ENCODE measurements at regions not wholly inside any gene's neighbourhood (a gene's known extent, or its start where the extent isn't known, plus 50 kb on each side); places are given as distances from the start of the nearest gene placed in this dataset.
"Not testable (repeated sequence)": the region's sequence is repeated elsewhere in the genome, so short reads cannot be mapped to it uniquely, and the experiment has no call there.

DNA sequence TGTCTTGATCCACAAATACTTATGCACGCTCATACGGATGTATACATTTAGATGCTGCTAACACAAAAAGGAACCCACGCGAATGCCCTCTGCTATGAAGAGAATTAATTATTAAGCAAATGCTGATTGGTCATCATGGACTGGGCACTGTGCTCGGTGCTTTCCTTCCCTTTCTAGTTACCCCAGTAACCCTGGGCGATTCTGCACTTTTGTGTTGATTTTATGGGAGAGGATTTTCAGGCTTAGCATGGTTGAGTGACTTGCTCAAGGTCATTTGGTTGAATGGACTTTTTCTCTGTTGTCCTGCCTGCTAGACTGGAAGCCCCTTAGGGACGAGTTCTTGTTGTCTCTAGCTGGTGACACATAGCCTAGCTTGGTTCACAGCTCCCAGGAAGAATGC lies 94.8 kb upstream of the CRYM start:
- intact Hi-C loops (cut with DNase I); H3K27me3 ChIP-seq; H3K9me3 ChIP-seq; H3K27ac ChIP-seq; H3K4me3 ChIP-seq; H3K4me1 ChIP-seq; H3K36me3 ChIP-seq; DNase-seq: not testable (repeated sequence)
- 58% methylated on average over 2 of the region's 7 CpGs; no CpG with 5 or more reads in 1 of the 2 donors for WGBS, 2 donors

DNA sequence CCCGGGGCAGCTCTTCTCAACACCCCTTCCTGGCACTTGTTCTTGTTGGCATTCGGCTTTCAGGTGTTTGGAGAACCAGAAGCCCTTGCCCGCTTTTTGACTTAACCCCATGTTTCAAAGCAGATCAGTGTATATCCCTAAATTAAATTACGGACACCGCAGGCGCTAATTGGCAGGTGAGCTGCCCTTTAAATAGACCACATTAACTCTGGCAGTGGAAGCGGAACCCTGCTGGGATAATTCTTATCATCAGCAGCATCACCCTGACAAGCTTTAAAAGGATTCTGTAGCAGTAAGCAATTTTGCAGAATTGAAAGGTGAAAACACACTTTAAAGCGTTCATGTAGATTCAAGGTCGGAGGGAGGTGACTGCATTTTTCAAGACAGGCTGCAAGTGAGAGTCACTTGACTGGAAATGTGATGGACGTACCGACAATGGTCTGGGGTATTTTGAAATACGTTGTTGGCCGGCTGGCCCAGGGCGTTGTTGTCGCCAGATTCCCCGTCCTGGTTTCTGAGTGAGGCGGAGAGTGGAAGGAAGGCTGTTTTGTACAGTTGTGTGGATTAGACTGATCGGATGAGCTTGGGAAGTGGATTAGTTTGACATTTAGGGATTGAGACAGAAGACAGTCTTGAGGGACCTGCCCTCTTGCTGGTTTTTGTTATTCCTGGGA lies 94.2 kb upstream of the CRYM start:
- intact Hi-C loops (cut with DNase I); H3K9me3 ChIP-seq; H3K27me3 ChIP-seq; DNase-seq; H3K4me1 ChIP-seq; H3K4me3 ChIP-seq; H3K27ac ChIP-seq; H3K36me3 ChIP-seq: not testable (repeated sequence)
- 48 to 72% methylated on average over 11 to 14 of the region's 18 CpGs for WGBS, 2 donors

DNA sequence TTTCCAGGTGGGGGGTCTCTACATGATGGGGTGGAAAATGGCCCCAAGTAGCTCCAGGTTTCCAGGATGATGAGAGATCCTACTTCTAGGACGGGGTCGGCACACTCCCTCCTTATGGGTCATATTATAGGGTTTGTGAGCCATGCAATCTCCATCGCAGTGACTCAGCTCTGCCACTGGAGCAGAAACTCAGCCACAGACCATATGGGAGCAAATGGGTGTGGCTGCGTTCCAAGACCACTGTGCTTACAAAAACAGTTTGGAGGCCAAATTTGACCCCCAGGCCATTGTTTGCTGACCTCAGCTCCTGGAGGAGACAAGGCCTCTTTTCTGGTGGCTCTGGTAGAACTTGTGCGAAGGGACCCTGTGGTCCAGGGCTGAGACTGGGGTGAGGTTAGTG lies 92.7 kb upstream of the CRYM start:
- H3K36me3 ChIP-seq; H3K27ac ChIP-seq; H3K9me3 ChIP-seq; H3K4me3 ChIP-seq; intact Hi-C loops (cut with DNase I); H3K4me1 ChIP-seq; H3K27me3 ChIP-seq; DNase-seq: not testable (repeated sequence)
- WGBS, 2 donors = 60% methylated on average over 1 of the region's 5 CpGs; no CpG with 5 or more reads in 1 of the 2 donors

DNA sequence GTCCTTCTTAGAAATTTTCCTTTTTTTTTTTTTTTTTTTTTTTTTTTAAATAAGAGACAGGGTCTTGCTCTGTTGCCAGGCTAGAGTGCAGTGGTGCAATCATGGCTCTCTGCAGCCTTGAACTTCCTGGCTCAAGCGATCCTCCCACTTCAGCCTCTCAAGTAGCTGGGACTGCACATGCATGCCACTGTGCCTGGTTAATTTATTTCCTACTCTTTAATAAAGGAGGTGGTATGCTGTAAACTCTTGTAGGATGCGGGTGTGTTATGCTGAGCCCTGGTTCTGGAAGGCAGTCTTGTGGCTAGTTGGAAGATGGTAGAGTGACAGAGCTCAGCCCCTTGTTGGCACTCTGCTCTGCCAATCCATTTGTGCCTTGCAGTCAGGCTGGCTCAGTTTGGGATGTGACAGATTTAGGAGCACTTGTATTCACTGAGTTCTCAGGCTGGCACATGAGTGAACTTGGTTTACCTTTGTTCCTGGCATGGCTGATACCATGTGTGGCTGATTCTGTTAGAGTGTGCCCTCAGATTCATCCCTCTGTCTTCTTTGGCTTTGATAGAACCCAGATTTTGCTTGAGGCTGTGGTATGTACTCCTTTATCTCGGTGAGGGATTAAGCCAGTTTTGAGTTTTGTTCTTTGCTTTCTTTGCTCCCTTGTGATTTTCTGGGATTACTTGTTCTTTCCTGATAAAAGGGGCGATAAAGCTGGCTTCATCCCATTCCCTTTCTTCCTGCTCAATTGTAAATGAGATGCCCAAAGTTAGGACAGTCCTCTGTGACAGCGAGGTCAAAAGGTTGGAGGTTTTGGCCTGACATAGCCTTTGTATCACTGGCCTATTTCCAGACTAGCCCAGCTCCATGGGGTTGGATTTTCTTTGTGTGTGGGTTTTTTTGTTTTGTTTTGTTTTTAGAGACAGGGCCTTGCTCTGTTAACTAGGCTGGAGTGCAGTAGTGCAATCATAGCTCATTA lies 91.2 kb upstream of the CRYM start:
- intact Hi-C loops (cut with DNase I); H3K27me3 ChIP-seq; H3K36me3 ChIP-seq; H3K4me3 ChIP-seq; DNase-seq; H3K9me3 ChIP-seq: not testable (repeated sequence)
- H3K27ac ChIP-seq = peak overlapping the region in 1 of 4 donors; percentile 38
- WGBS, 2 donors = 27 to 29% methylated on average over 1 to 3 of the region's 5 CpGs
- H3K4me1 ChIP-seq = peaks cover 0 to 14% (median 0%) of the 10 kb centered on the region in 3 donors

DNA sequence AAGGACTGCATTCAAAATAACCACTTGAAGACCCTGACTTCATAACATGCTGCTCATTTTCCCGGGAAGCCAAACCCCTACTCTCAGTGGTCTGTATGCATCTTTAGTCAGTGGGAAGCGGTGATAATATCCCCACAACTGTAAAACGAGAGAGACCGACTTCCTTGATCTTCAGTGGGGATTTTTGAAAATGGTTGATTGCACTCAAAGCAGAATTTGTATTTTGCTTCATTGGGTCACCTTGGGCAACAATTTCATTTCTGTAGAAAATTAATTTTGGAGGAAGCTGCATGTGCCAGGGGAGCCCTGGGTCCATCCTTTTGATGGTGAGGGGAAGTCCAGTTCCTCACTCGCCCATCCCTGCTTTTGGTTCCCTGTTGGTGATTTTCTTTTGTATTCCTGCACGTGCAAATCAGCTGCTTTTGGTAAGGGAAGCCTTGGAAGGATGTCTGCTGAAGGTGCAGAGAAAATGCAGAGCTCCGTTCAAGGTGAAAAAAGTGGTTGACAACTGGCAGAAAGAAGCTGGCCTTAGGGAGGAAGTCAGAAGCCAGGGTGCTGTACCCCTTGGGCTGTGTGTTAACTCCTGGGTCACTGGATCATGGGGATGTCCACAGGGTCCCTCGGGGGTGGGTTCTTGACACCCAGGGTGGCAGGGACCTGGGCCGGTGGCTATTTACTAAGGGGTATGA lies 89.8 kb upstream of the CRYM start:
- H3K36me3 ChIP-seq; H3K9me3 ChIP-seq; H3K27ac ChIP-seq; intact Hi-C loops (cut with DNase I); DNase-seq; H3K27me3 ChIP-seq; H3K4me3 ChIP-seq: not testable (repeated sequence)
- H3K4me1 ChIP-seq = peaks cover 0 to 21% (median 0%) of the 10 kb centered on the region in 3 donors
- 69 to 75% methylated on average over 4 to 8 of the region's 9 CpGs for WGBS, 2 donors

DNA sequence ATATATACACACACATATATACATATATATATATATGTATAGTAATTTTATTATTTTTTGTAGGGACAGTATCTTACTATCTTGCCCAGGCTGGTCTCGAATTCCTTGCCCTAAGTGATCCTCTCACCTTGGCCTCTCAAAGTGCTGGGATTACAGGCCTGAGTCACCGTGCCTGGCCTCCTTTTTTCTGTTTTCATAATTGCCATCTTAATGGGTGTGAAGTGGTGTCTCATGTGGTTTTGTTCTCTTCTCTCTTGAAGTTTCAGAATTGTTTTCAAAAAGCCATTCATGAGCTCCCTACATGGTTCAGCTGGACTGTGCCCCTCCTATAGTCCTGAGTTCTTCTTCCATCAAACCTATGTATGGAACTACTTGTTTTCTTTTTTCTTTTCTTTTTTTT lies 88.9 kb upstream of the CRYM start:
- intact Hi-C loops (cut with DNase I); H3K9me3 ChIP-seq; DNase-seq; H3K4me3 ChIP-seq; H3K27ac ChIP-seq; H3K27me3 ChIP-seq; H3K36me3 ChIP-seq: not testable (repeated sequence)
- WGBS, 2 donors = 23 to 37% methylated on average over 2 of the region's 2 CpGs
- H3K4me1 ChIP-seq = peaks cover 0 to 19% (median 0%) of the 10 kb centered on the region in 3 donors

DNA sequence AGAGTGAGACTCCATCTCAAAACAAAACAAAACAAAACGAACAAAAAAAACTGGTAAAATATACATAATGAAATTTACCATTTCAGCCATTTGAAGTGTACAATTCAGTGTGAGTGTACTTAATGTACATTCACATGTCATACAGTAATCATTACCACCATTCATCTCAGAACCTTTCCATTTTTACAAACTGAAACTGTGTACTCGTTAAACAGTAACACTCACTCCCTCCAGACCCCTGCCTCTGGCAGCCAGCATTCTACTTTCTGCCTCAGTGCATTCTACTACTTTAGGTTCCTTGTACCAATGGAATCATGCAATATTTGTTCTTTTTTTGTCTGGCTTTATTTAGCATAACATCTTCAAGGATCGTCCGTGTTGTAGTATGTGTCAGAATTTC lies 87.5 kb upstream of the CRYM start:
- WGBS, 2 donors = 70 to 91% methylated on average over 4 of the region's 4 CpGs
- H3K27me3 ChIP-seq; H3K4me3 ChIP-seq; H3K9me3 ChIP-seq; H3K27ac ChIP-seq; intact Hi-C loops (cut with DNase I); H3K36me3 ChIP-seq; DNase-seq: not testable (repeated sequence)
- H3K4me1 ChIP-seq = peaks cover 0 to 30% (median 0%) of the 10 kb centered on the region in 3 donors

DNA sequence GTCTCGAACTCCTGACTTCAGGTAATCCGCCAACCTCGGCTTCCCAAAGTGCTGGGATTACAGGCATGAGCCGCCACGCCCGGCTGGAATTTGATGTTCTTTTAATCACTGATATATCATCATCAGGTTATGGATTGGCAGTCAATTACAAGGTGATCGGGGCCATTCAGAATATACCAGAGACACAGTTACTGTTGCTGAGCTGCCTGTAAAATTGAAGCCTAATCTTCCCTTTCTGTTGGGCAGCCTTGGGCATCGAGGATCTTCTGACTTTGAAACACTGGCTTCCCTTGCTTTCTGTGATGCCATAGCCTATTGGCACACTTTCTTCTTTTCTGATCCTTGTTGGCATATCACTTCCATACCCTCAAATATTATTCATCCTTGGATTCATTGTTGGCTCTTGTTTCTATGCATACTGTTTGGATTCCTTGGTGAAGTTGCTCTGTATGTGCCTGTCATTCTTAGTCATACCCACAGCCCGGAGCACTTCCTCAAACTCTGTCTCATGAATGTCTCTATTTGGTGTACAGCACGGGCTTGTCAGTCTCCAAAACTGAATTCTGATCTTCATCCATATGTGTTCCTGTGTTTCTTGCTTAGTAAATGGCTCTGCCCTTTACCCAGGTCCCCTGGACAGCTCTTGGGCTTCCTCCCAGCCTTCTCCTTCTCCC lies 85.6 kb upstream of the CRYM start:
- intact Hi-C loops (cut with DNase I); H3K4me3 ChIP-seq; H3K9me3 ChIP-seq; H3K27me3 ChIP-seq; DNase-seq; H3K36me3 ChIP-seq: not testable (repeated sequence)
- Histone ChIP-seq H3K4me1 (peaks cover 0 to 30% (median 0%) of the 10 kb centered on the region in 3 donors), H3K27ac (peak overlapping the region in 3 of 4 donors; percentile 73 to 86 (median 82))
- WGBS, 2 donors = 27 to 61% methylated on average over 9 of the region's 10 CpGs

DNA sequence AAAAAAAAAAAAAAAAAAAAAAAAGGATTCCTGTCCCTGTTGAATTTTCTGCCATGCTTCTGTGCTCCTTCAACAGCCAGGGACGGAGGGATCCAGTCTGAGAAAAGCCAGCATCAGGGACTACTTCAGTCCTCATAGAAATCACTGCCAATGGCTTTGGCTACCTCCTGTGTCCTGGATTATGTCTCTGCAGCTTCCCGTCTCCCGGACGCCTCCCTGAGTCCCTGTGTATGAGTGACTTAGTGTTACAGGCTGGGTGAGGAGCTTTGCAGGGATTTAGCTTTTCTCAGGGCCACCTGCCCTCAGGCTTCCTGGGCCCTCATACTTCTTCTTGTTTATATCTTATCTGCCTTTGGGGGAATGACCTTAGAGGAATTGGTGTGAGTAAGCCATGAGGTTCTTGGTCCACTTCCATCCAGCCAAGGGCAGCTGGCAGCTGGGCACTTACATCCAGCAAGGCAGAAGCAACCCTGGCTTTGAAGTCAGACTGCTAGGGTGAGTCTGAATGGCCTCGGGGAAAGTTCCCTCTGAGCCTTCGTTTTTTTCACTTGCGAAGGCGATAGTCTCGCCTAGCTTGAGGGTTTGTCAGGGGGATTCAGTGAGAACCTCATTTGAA lies 83.6 kb upstream of the CRYM start:
- DNase-seq; intact Hi-C loops (cut with DNase I); H3K36me3 ChIP-seq; H3K27ac ChIP-seq; H3K27me3 ChIP-seq; H3K9me3 ChIP-seq; H3K4me3 ChIP-seq: not testable (repeated sequence)
- WGBS, 2 donors = 32 to 35% methylated on average over 7 to 9 of the region's 9 CpGs
- peaks cover 0 to 30% (median 0%) of the 10 kb centered on the region in 3 donors for H3K4me1 ChIP-seq

DNA sequence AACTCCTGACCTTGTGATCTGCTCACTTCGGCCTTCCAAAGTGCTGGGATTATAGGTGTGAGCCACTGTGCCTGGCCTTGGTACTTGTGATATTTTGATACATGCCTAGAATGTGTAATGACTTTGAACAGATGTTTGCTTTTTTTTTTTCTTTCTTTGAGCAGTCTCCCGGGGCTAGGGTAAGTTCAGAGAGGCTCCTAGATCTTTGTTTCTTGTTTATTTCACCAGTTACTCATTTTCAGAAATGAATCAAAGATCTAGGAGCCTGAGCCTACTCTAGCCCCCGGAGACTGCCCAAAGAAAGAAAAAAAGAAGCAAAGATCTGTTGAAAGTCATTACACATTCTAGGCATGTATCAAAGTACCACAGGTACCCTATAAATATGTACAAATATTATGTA lies 83.0 kb upstream of the CRYM start:
- intact Hi-C loops (cut with DNase I); H3K4me3 ChIP-seq: not testable (repeated sequence)
- 20 to 47% methylated on average over 1 to 2 of the region's 3 CpGs for WGBS, 2 donors

DNA sequence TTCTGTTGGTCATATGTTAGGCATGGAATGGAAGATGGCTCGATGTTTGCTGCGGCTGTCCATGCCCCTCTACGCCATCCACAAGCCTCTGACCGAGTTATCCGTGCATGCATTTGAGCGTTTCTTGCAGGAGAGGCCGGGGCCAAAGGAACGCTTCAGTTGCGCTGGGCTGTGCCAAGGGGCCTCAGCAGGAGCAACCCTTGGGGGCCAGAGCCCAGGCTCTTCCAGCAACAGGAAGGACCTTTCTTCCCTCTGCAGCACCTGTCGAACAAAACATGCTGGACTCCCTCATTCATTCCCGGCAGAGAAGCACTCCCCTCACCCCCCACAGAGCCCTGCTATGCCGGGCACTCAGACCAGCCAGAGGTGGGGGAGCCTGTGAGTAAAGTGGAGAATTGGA lies 81.4 kb upstream of the CRYM start:
- H3K36me3 ChIP-seq; H3K4me3 ChIP-seq; H3K9me3 ChIP-seq; intact Hi-C loops (cut with DNase I); DNase-seq; H3K27ac ChIP-seq; H3K27me3 ChIP-seq: not testable (repeated sequence)
- H3K4me1 ChIP-seq = peaks cover 0 to 25% (median 0%) of the 10 kb centered on the region in 3 donors
- no CpG with 5 or more reads among the region's 12 CpGs for WGBS, 2 donors

More for the DNA sequence above, 83.0 kb upstream of the CRYM start:
- H3K27me3 ChIP-seq, H3K27ac ChIP-seq, DNase-seq, H3K36me3 ChIP-seq, H3K9me3 ChIP-seq: not testable (repeated sequence)
- H3K4me1 ChIP-seq = peaks cover 0 to 30% (median 0%) of the 10 kb centered on the region in 3 donors

DNA sequence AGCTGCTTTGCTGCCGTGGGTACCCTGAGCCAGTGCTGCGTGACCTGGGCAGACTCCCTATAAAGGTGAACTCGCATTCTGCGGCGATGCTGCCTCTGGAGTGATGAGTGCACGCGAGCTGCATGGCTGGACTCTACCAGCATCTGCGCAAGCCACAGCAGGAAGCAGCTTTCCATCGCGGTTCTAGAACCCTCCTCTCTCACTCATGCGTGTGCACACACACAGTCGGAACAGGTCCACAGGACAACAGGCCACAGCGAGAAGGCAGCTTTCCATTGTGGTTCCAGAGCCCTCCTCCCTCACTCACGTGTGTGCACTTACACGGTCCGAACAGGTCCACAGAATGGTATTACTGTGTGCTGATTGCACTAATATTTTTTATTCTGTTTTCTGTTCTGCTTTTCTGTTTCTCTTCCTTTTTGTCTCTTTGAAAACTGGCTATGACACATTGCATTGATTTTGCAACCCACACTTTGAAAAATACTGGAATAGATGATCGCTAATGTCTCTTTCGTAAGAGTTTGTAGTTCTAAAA lies 80.2 kb upstream of the CRYM start:
- H3K36me3 ChIP-seq; H3K27me3 ChIP-seq; H3K9me3 ChIP-seq; H3K27ac ChIP-seq; H3K4me3 ChIP-seq; DNase-seq; intact Hi-C loops (cut with DNase I): not testable (repeated sequence)
- peaks cover 0 to 17% (median 0%) of the 10 kb centered on the region in 3 donors for H3K4me1 ChIP-seq
- 68 to 88% methylated on average over 12 to 18 of the region's 18 CpGs for WGBS, 2 donors

Data from esophagus squamous epithelium (tissue), 5 donors.